ENCODE measurements at regions not wholly inside any gene's neighbourhood (a gene's known extent, or its start where the extent isn't known, plus 50 kb on each side); places are given as distances from the start of the nearest gene placed in this dataset.
A peak's percentile ranks its signal among the peaks of the same experiment; 100 is the strongest.

DNA sequence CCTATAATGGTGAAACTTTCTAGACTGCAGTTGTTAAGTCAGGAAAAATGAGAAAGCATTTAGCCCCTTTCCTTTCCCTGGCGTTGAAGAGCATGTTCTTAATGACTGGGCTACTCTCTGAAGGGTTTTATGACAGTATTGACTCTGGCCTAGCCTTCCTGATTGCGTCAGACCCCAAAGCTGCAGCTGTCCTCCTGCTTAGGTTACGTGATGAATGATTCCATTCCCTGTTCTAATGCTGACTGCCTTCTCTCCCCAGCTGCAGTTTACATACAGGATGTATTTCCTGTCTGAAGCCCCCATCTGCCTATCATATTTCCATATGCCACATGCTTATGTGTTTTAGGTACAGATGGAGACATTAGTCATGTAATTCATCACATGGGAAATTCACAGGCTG, 105.8 kb upstream of the EGFL6 start (continued):
- TF ChIP-seq IRF3 (IDR thresholded peaks at IDR 0.05; ENCODE audit: low read depth, low read length) (no peak), ELF1 (IDR thresholded peaks at IDR 0.05) (no peak)

DNA sequence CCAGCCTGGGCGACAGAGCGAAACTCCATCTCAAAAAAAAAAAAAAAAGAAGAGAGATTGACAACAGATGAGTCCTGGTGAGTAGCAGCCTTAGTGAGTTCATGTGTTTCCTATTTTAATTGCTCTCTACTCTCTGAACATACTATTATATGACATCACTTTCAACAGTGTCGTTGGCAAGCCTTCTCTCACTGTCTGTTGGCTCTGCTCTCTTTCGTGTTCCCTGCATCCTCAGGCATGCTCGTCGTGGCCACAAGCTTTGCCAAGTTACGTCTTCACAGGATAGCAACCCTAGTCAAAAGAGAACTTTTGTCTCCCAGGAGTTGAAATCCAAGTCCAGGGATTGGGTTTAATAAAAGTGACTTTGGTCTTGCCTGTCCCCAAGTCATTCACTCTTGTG, 117.1 kb upstream of the EGFL6 start:
- ChIA-PET CTCF (no interaction called here), POLR2A (no interaction called here)
- Histone ChIP-seq H3K27me3 (ENCODE audit: insufficient read depth) (no peaks in the 10 kb centered on the region), H3K27ac (ENCODE audit: low read depth in 2 of 2, low read length in 1 of 2) (peak overlapping the region; percentile 30 to 66; a peak in 3 of 4 replicates), H3K4me3 (ENCODE audit: low read depth in 2 of 2, low read length in 1 of 2) (no peak overlapping the region), H3K36me3 (replicated peaks in 1 of 2; ENCODE audit: control insufficient read depth in 1 of 2, insufficient read depth in 2 of 2, low read length in 1 of 2) (no peaks in the 10 kb centered on the region), H3K79me2 (ENCODE audit: insufficient read depth) (no peaks in the 10 kb centered on the region), H2AFZ (ENCODE audit: low read depth) (peak overlapping the region; percentile 74; the same call in 1 of the 2 replicates), H4K20me1 (ENCODE audit: insufficient read depth) (no peaks in the 10 kb centered on the region), H3K9me2 (no peaks in the 10 kb centered on the region), H3K4me1 (ENCODE audit: control insufficient read depth in 1 of 2, insufficient read depth in 2 of 2, low read depth in 1 of 2, low read length in 1 of 2) (peaks cover 0 to 2% of the 10 kb centered on the region in 2 experiments; a peak in 1 of 4 replicates), H3F3A (replicated peaks; ENCODE audit: insufficient read depth) (no peaks in the 10 kb centered on the region), H3K9me3 (no peaks in the 10 kb centered on the region), H3K4me2 (no peak overlapping the region), H3K9ac (no peak overlapping the region)
- WGBS (ENCODE audit: low lambda C conversion rate), result 66% methylated on average over 7 of the region's 7 CpGs
- no peak for TF ChIP-seq GABPA (IDR thresholded peaks at IDR 0.05; ENCODE audit: low read depth)
- TF ChIP-seq PBX3 (IDR thresholded peaks at IDR 0.05), result no peak
- TF ChIP-seq USF1 (IDR thresholded peaks at IDR 0.05; ENCODE audit: borderline replicate concordance, low read depth), result no peak
- TF ChIP-seq FOXM1 (IDR thresholded peaks at IDR 0.05; ENCODE audit: low read depth), result no peak
- no peak for TF ChIP-seq YY1 (IDR thresholded peaks at IDR 0.05; ENCODE audit: low read depth)
- TF ChIP-seq ELF1 (IDR thresholded peaks at IDR 0.05), result no peak
- TF ChIP-seq CTCF (IDR thresholded peaks at IDR 0.05), result no peak
- no peak for TF ChIP-seq NFIC (IDR thresholded peaks at IDR 0.05; ENCODE audit: borderline replicate concordance)
- no peak for TF ChIP-seq SIN3A (IDR thresholded peaks at IDR 0.05; ENCODE audit: borderline replicate concordance, low read depth, low read length)
- no peak for TF ChIP-seq MAX (IDR thresholded peaks at IDR 0.05; ENCODE audit: low read depth)
- TF ChIP-seq, protein P1, sequence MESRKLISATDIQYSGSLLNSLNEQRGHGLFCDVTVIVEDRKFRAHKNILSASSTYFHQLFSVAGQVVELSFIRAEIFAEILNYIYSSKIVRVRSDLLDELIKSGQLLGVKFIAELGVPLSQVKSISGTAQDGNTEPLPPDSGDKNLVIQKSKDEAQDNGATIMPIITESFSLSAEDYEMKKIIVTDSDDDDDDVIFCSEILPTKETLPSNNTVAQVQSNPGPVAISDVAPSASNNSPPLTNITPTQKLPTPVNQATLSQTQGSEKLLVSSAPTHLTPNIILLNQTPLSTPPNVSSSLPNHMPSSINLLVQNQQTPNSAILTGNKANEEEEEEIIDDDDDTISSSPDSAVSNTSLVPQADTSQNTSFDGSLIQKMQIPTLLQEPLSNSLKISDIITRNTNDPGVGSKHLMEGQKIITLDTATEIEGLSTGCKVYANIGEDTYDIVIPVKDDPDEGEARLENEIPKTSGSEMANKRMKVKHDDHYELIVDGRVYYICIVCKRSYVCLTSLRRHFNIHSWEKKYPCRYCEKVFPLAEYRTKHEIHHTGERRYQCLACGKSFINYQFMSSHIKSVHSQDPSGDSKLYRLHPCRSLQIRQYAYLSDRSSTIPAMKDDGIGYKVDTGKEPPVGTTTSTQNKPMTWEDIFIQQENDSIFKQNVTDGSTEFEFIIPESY (IDR thresholded peaks at IDR 0.05; ENCODE audit: borderline replicate concordance, low read depth), result no peak
- TF ChIP-seq EZH2phosphoT487 (IDR thresholded peaks at IDR 0.05; ENCODE audit: borderline replicate concordance, low read depth), result no peak
- no peak for TF ChIP-seq TCF12 (IDR thresholded peaks at IDR 0.05)
- no peak for TF ChIP-seq FOXJ3 (CRISPR knock-in tag; IDR thresholded peaks at IDR 0.05)
- TF ChIP-seq MXI1 (IDR thresholded peaks at IDR 0.05; ENCODE audit: low read depth, low read length), result no peak
- no peak for TF ChIP-seq JUND (IDR thresholded peaks at IDR 0.05)
- TF ChIP-seq CHD2 (IDR thresholded peaks at IDR 0.05; ENCODE audit: low read length, partially characterized antibody), result no peak
- TF ChIP-seq POLR2AphosphoS5 (IDR thresholded peaks at IDR 0.05; ENCODE audit: low read depth, low read length), result no peak
- TF ChIP-seq RCOR1 (IDR thresholded peaks at IDR 0.05; ENCODE audit: low read length), result no peak
- TF ChIP-seq SMC3 (IDR thresholded peaks at IDR 0.05; ENCODE audit: low read depth, low read length), result no peak
- DNase-seq, result no peak
